NT2/D1 (cell line): ENCODE measurements at regions not wholly inside any gene's neighbourhood (a gene's known extent, or its start where the extent isn't known, plus 50 kb on each side); places are given as distances from the start of the nearest gene placed in this dataset.
"Not testable (repeated sequence)": the region's sequence is repeated elsewhere in the genome, so short reads cannot be mapped to it uniquely, and the experiment has no call there.

Source experiments
- DNase-seq: peaks from one replicate; pipeline ENCODE4 v3.0.0-alpha.2; 2011; ENCODE audit warnings: low read depth, low spot score
- H3K27me3 ChIP-seq: 2 replicates; pipeline ENCODE4 v1.6.0; 2011; ENCODE audit warnings: mild to moderate bottlenecking; ENCODE audit not compliant: insufficient read length, insufficient read depth
- H3K36me3 ChIP-seq: 2 replicates; pipeline ENCODE4 v1.6.1; 2011; ENCODE audit warnings: mild to moderate bottlenecking, low read length, mixed read lengths; ENCODE audit not compliant: insufficient read depth, insufficient read length
- H3K4me1 ChIP-seq: 2 replicates; pipeline ENCODE4 v1.5.1; 2011; ENCODE audit not compliant: insufficient read depth, insufficient read length
- H3K4me3 ChIP-seq: 2 replicates; pipeline ENCODE4 v1.5.1; 2011; ENCODE audit warnings: low read depth; ENCODE audit not compliant: insufficient read length
- H3K9ac ChIP-seq: 2 replicates; pipeline ENCODE4 v1.6.0; 2011; ENCODE audit warnings: low read depth; ENCODE audit not compliant: insufficient read length
- H3K9me3 ChIP-seq: 2 replicates; pipeline ENCODE4 v1.5.1; 2011; ENCODE audit warnings: mild to moderate bottlenecking, low read length; ENCODE audit not compliant: insufficient read depth
- SUZ12 ChIP-seq: IDR thresholded peaks from 2 replicates; pipeline ENCODE4 v1.6.1; 2011; ENCODE audit not compliant: insufficient read length, insufficient read depth; ENCODE audit errors: extremely low read depth
- YY1 ChIP-seq: IDR thresholded peaks from 2 replicates; pipeline ENCODE4 v1.6.1; 2011; ENCODE audit not compliant: insufficient read length, insufficient read depth
- ZNF274 ChIP-seq: IDR thresholded peaks from 2 replicates; pipeline ENCODE4 v1.6.1; 2011; ENCODE audit warnings: mild to moderate bottlenecking, low read depth, low read length

DNA sequence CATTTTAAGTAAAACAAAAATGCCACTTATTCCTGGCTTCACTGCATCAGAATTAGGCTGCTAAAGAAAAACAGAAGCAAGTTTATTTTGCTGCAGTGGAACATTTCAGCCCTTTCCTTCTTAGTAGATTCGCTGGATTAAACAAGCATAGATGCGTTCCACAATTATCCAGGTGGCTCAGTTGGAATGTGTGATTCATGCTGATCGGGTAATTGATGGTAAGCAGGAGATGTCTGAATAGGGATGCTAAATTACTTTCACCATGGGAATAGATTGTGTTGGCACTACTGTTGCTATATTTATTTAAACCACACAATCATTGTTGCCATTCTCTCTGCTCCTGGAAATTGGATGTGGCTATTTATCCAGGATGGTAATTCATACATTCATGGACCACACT lies 440.1 kb upstream of the DDI1 start:
- Histone ChIP-seq H3K36me3 (no peaks in the 10 kb centered on the region), H3K27me3 (no peaks in the 10 kb centered on the region), H3K4me1 (no peaks in the 10 kb centered on the region), H3K9ac (no peak overlapping the region), H3K4me3 (no peak overlapping the region), H3K9me3 (peaks cover 10% of the 10 kb centered on the region; the same call in 1 of the 2 replicates)
- TF ChIP-seq SUZ12 = no peak
- no peak for TF ChIP-seq ZNF274
- no peak for DNase-seq

DNA sequence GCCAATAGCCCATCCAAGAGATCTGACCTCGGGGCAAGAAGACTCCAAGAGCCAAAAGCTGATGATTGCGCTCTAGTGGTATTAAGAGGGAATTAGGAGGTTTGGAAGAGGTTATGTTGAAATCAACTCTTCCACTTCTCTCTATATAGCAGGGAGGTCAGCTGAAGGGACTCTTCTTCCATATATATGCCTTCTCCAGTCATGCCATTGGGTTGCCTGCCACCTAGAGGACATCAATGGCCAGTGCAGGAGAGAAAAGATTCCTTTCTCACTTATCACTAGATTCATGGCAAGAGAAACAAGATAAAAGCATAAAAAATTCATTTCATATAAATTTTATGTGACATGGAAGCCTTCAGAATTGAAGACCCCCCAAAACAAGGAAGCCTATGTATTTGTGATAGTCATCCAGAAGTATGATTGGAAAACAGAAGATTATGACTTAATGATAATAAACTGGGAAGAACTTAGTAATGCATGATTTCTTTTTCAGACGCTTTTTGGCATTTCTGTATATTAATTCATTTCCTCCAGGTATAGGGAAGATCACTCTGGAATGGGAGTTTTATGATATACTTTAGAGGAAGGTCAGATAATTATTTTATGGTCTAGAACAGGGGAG lies 435.1 kb upstream of the DDI1 start:
- Histone ChIP-seq H3K27me3 (no peaks in the 10 kb centered on the region), H3K9ac (no peak overlapping the region), H3K4me1 (no peaks in the 10 kb centered on the region), H3K9me3 (no peaks in the 10 kb centered on the region), H3K4me3 (no peak overlapping the region), H3K36me3 (no peaks in the 10 kb centered on the region)
- no peak for TF ChIP-seq SUZ12
- no peak for TF ChIP-seq ZNF274
- no peak for TF ChIP-seq YY1
- DNase-seq = no peak

DNA sequence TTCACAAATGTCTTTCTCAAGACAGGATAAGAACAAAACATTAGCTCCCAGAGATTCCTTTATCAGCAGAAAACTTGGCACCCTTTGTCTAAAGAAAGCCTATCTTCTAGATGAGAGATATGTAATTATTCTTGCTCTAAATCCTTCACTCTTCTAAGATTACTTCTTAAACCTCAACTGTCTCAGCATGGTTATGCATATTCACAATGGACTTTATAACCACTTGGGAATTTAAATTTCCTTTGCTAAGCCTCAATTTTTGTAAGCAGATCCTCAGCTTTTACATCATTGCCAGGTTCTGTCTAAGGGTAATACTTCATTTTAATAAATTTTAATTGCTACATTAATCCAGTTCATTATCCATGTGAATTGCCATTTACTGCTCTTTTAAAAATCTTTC lies 433.6 kb upstream of the DDI1 start:
- no peak for TF ChIP-seq YY1
- TF ChIP-seq SUZ12 = no peak
- TF ChIP-seq ZNF274 = no peak
- H3K4me1 ChIP-seq = no peaks in the 10 kb centered on the region
- H3K36me3 ChIP-seq = no peaks in the 10 kb centered on the region
- H3K9me3 ChIP-seq = no peaks in the 10 kb centered on the region
- H3K27me3 ChIP-seq = no peaks in the 10 kb centered on the region
- DNase-seq = no peak
- no peak overlapping the region for H3K4me3 ChIP-seq
- no peak overlapping the region for H3K9ac ChIP-seq

DNA sequence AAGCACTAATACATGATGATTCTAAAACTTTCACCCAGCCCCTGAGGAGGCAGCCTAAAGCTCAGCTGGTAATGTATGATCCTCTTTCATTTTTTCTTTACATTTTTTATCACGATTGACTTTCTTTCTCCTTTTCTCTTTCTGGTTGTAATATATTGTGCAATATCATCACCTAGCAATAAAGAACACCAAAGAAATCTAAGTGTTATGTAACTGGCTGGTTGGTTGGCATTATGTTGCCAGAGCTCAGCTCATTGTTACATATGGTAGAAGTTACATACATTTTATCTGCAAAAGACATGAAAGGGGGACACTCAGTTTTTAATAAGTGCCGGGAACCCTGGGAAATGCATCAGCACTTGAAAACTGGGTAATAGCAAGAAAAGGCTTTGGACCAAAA lies 432.1 kb upstream of the DDI1 start:
- H3K27me3 ChIP-seq = no peaks in the 10 kb centered on the region
- no peak overlapping the region for H3K4me3 ChIP-seq
- TF ChIP-seq SUZ12 (no peak), YY1 (no peak), ZNF274 (no peak)
- H3K4me1 ChIP-seq = no peaks in the 10 kb centered on the region
- H3K9ac ChIP-seq = no peak overlapping the region
- no peak for DNase-seq
- H3K36me3 ChIP-seq = no peaks in the 10 kb centered on the region
- no peaks in the 10 kb centered on the region for H3K9me3 ChIP-seq

DNA sequence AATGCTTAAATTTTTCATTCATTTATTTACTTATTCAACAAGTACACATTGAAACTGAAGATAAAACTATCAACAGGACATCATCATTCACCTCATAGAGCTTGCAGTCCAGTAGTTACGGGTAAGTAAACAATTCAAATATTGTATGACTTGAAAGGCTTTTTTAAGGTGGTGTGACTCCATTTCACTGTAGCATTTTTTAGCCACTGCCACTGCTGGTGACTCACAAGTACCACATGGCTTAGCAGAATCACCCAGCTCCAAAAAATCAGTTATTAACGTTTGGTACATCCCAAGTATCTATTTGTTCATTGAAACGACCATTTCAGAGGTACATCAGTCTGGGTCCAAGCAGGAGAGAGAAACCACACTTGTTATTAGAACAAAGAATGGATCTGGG lies 427.9 kb upstream of the DDI1 start:
- Histone ChIP-seq H3K4me3 (no peak overlapping the region), H3K9ac (no peak overlapping the region), H3K36me3 (no peaks in the 10 kb centered on the region), H3K9me3 (no peaks in the 10 kb centered on the region), H3K4me1 (no peaks in the 10 kb centered on the region), H3K27me3 (no peaks in the 10 kb centered on the region)
- no peak for DNase-seq
- no peak for TF ChIP-seq ZNF274
- TF ChIP-seq YY1 = no peak
- no peak for TF ChIP-seq SUZ12

DNA sequence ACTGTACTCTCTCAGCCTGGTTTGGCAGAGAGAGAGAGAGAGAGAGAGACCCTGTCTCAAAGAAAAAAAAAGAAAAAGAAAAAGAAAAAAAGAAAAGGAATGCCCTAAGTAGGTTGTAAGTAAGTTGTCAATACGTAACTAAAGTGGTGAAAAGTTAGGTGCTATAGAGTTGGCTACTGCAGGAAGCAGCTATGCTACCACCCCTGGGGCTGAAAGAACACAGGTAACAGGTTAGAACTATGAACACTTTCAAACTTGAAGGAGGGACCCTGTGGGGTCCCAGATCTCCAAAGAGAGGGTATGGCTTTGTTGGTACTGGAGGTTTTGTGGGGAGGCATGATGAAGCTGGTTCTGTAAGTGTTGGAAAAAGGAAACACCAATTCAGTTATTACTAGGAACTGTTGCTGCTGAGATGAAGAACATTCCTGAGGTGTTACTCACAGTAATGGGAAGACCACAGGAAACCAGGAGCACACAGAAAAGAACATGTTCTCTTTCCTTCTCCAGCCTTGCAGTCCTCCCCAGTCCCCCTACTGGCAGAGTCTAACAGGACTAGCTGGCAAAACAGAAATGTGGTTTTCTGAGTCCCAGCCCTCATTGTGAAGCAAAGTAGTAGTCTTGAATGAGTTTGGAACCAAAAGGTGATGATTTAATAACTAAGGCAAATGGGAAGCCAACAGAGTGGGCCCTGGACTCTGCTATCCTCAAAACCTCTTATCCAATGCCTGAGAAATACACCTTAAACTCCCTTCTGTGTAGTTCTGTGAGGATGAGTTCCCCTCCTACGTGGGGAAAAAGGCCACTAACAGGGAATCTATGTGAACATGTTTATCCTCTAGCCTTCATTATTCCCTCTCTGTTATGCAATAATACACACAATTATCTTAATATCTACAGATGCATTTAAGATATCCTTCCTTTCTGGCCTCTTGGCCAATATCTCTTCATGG lies 427.0 kb upstream of the DDI1 start:
- no peak overlapping the region for H3K9ac ChIP-seq
- no peaks in the 10 kb centered on the region for H3K27me3 ChIP-seq
- no peaks in the 10 kb centered on the region for H3K9me3 ChIP-seq
- H3K4me3 ChIP-seq = no peak overlapping the region
- peak; percentile 44 for DNase-seq
- no peak for TF ChIP-seq YY1
- TF ChIP-seq ZNF274 = no peak
- TF ChIP-seq SUZ12 = no peak
- no peaks in the 10 kb centered on the region for H3K36me3 ChIP-seq
- no peaks in the 10 kb centered on the region for H3K4me1 ChIP-seq

DNA sequence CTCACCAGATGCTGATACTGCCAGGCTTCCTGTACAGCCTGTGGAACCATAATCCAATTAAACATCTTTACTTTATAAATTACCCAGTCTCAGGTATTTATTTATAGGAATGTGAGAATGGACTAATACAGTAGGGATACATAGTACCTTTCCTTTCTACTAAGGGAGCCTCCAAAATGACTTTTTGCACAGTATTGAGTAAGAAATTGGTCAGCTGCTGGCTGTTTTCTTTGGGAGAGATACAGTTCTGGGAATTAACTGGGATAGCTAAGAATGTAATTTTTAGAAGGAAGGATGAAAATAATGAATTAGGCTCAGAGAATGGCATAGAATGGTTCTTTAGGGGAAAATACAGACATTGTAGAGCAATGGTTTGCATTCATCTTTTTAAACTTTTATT lies 426.0 kb upstream of the DDI1 start:
- DNase-seq = no peak
- no peaks in the 10 kb centered on the region for H3K36me3 ChIP-seq
- H3K9me3 ChIP-seq = no peaks in the 10 kb centered on the region
- no peak overlapping the region for H3K9ac ChIP-seq
- H3K27me3 ChIP-seq = no peaks in the 10 kb centered on the region
- H3K4me3 ChIP-seq = no peak overlapping the region
- H3K4me1 ChIP-seq = no peaks in the 10 kb centered on the region
- TF ChIP-seq YY1 (no peak), SUZ12 (no peak)

DNA sequence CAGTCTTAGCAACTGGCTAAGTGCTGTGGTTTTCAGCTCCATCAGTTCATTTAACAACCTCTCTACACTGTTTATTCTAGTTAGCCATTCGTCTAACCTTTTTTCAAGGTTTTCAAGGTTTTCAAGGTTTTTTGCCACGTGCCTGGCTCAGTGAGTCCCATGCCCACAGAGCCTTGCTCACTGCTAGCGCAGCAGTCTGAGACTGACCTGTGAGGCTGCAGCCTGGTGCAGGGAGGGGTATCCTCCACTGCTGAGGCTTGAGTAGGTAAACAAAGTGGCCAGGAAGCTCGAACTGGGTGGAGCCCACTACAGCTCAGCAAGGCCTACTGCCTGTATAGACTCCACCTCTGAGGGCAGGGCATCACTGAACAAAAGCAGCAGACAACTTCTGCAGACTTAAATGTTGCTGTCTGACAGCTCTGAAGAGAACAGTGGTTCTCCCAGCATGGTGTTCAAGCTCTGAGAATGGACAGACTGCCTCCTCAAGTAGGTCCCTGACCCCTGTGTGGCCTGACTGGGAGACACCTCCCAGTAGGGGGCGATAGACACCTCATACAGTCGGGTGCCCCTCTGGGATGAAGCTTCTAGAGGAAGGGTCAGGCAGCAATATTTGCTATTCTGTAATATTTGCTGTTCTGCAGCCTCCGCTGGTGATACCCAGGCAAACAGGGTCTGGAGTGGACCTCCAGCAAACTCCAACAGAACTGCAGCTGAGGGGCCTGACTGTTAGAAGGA lies 424.7 kb upstream of the DDI1 start:
- H3K9ac ChIP-seq, H3K4me1 ChIP-seq, H3K36me3 ChIP-seq, H3K4me3 ChIP-seq, H3K9me3 ChIP-seq, H3K27me3 ChIP-seq, DNase-seq: not testable (repeated sequence)

DNA sequence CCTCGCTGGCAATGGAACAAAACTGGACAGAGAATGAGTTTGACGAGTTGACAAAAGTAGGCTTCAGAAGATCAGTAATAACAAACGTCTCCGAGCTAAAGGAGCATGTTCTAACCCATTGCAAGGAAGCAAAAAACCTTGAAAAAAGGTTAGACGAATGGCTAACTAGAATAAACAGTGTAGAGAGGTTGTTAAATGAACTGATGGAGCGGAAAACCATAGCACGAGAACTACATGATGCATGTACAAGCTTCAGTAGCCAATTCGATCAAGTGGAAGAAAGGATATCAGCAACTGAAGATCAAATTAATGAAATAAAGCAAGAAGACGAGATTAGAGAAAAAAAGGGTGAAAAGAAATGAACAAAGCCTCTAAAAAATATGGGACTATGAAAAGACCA lies 424.0 kb upstream of the DDI1 start:
- not testable (repeated sequence) for H3K36me3 ChIP-seq, DNase-seq, H3K9ac ChIP-seq, H3K27me3 ChIP-seq, H3K4me3 ChIP-seq, H3K4me1 ChIP-seq, H3K9me3 ChIP-seq

DNA sequence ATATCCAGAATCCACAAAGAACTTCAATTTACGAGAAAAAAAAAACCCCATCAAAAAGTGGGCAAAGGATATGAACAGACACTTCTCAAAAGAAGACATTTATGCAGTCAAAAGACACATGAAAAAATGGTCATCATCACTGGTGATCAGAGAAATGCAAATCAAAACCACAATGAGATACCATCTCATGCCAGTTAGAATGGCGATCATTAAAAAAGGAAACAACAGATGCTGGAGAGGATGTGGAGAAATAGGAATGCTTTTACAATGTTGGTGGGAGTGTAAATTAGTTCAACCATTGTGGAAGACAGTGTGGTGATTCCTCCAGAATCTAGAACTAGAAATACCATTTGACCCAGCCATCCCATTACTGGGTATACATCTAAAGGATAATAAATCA lies 419.9 kb upstream of the DDI1 start:
- not testable (repeated sequence) for H3K9me3 ChIP-seq, DNase-seq, H3K36me3 ChIP-seq, H3K9ac ChIP-seq, H3K27me3 ChIP-seq, H3K4me3 ChIP-seq, H3K4me1 ChIP-seq
